Progenitor cell of endocrine pancreas (in vitro differentiated cells): ENCODE measurements at regions not wholly inside any gene's neighbourhood (a gene's known extent, or its start where the extent isn't known, plus 50 kb on each side); places are given as distances from the start of the nearest gene placed in this dataset.
"Not testable (repeated sequence)": the region's sequence is repeated elsewhere in the genome, so short reads cannot be mapped to it uniquely, and the experiment has no call there.

Source experiments
- DNase-seq: peaks from one replicate; pipeline ENCODE4 v3.0.0; 2021; ENCODE audit warnings: low spot score; ENCODE audit not compliant: unreplicated experiment
- H3K27ac Mint-ChIP-seq: 2 replicates; pipeline ENCODE4 v1.8.0; 2021; ENCODE audit warnings: mild to moderate bottlenecking, moderate library complexity, mixed read lengths
- H3K27me3 Mint-ChIP-seq: 2 replicates; pipeline ENCODE4 v1.8.0; 2021; ENCODE audit warnings: mixed read lengths
- H3K36me3 Mint-ChIP-seq: 2 replicates; pipeline ENCODE4 v1.8.0; 2022; ENCODE audit warnings: mixed read lengths; ENCODE audit not compliant: insufficient read depth
- H3K4me1 Mint-ChIP-seq: 2 replicates; pipeline ENCODE4 v1.8.0; 2021; ENCODE audit warnings: low read depth, mixed read lengths
- H3K4me3 Mint-ChIP-seq: 2 replicates; pipeline ENCODE4 v1.8.0; 2021; ENCODE audit warnings: low read depth, mild to moderate bottlenecking, moderate library complexity, mixed read lengths
- H3K9me3 Mint-ChIP-seq: 2 replicates; pipeline ENCODE4 v1.8.0; 2021; ENCODE audit warnings: low read depth, mixed read lengths
- TF ChIP-seq, protein P1 (sequence below): fragments of 200-600 bp; sonication (generic); IDR thresholded peaks from one replicate; pipeline ENCODE4 v1.5.0; 2021; ENCODE audit warnings: antibody characterized with exemption, mild to moderate bottlenecking; ENCODE audit not compliant: unreplicated experiment

DNA sequence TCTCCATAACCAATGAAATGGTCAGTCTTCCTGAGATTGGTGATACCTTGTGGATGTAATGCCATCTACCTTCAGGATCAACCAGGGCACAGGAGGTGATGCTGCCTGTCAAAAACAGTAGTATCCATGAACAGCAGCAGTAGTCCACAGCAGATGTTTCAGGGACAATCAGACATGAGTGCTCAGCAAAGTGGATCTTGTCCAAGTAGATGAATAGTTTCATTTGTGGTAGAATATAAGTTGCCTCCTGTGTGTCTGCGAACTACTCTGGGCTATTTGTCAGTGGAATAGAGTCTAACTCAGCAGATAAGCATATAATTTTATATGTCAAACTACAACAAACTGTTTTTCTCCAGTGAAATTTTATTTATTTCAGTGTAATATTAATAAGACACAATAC lies 1860.1 kb upstream of the ACO1 start:
- no peak for DNase-seq
- peaks cover 7% of the 10 kb centered on the region for H3K4me1 Mint-ChIP-seq
- no peaks in the 10 kb centered on the region for H3K36me3 Mint-ChIP-seq
- no peaks in the 10 kb centered on the region for H3K9me3 Mint-ChIP-seq
- TF ChIP-seq, protein P1, sequence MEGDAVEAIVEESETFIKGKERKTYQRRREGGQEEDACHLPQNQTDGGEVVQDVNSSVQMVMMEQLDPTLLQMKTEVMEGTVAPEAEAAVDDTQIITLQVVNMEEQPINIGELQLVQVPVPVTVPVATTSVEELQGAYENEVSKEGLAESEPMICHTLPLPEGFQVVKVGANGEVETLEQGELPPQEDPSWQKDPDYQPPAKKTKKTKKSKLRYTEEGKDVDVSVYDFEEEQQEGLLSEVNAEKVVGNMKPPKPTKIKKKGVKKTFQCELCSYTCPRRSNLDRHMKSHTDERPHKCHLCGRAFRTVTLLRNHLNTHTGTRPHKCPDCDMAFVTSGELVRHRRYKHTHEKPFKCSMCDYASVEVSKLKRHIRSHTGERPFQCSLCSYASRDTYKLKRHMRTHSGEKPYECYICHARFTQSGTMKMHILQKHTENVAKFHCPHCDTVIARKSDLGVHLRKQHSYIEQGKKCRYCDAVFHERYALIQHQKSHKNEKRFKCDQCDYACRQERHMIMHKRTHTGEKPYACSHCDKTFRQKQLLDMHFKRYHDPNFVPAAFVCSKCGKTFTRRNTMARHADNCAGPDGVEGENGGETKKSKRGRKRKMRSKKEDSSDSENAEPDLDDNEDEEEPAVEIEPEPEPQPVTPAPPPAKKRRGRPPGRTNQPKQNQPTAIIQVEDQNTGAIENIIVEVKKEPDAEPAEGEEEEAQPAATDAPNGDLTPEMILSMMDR, result no peak
- H3K4me3 Mint-ChIP-seq, result no peak overlapping the region
- no peaks in the 10 kb centered on the region for H3K27me3 Mint-ChIP-seq
- no peak overlapping the region for H3K27ac Mint-ChIP-seq

DNA sequence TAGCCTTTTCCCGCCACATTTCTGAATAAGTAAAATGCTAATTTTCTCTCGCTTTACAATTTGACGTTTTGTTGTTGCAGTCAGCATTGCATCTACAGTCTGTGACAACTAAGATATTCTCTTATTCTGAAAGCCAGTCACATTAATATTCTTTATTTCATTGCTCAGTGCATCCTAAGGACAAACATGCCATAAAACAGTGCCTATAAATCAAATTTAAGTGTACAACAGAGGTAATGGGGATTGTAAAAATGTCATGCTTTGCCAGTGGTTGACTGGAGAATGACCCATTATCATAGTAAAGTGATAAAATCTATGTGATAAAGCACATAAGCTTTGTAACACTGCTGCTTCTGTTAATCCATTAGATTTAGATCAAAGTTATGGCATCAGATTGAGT lies 1850.0 kb upstream of the ACO1 start:
- no peaks in the 10 kb centered on the region for H3K27me3 Mint-ChIP-seq
- TF ChIP-seq, protein P1, result no peak
- no peaks in the 10 kb centered on the region for H3K4me1 Mint-ChIP-seq
- H3K36me3 Mint-ChIP-seq, result peaks cover 2% of the 10 kb centered on the region
- H3K9me3 Mint-ChIP-seq, result peaks cover 20% of the 10 kb centered on the region
- no peak overlapping the region for H3K27ac Mint-ChIP-seq
- H3K4me3 Mint-ChIP-seq, result no peak overlapping the region
- DNase-seq, result no peak

DNA sequence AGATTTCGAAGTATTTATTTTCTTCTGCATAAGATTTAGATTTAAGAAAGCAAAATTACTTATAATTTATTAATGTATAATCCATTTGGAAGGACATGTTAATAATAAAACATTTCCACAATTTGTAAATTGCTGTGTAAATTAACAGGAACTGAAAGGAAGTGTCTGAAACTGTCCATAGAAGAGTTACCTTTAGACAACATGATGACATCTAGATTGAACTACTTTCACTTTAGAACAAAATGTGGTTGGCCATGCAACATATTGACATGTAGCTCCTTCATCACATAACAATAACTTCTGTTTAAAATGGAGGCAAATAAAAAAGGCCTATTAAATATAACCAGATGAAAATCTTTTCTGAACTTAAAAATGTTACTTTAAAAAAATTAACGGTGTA lies 1849.5 kb upstream of the ACO1 start:
- TF ChIP-seq, protein P1, result no peak
- Mint-ChIP-seq H3K9me3 (peaks cover 20% of the 10 kb centered on the region), H3K4me3 (no peak overlapping the region), H3K27ac (no peak overlapping the region), H3K36me3 (peaks cover 2% of the 10 kb centered on the region), H3K27me3 (no peaks in the 10 kb centered on the region), H3K4me1 (no peaks in the 10 kb centered on the region)
- DNase-seq, result no peak

DNA sequence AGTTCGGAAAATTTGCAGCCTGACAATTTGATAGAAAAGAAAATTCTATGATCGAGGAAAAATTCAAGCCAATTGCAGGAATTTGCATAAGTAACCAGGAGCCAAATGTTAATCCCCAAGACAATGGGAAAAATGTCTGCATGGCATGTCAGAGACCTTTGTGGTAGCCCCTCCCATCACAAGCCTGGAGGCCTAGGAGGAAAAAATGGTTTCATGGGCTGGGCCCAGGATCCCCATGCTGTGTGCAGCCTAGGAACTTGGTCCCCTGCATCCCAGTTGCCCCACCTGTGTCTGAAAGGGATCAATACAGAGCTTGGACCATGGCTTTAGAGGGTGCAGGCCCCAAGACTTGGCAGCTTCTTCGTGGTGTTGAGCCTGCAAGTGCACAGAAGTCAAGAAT lies 1847.9 kb upstream of the ACO1 start:
- Mint-ChIP-seq H3K27ac (no peak overlapping the region), H3K36me3 (peaks cover 2% of the 10 kb centered on the region), H3K4me1 (no peaks in the 10 kb centered on the region), H3K27me3 (no peaks in the 10 kb centered on the region), H3K9me3 (peaks cover 23% of the 10 kb centered on the region), H3K4me3 (no peak overlapping the region)
- TF ChIP-seq, protein P1, result no peak
- DNase-seq, result no peak

DNA sequence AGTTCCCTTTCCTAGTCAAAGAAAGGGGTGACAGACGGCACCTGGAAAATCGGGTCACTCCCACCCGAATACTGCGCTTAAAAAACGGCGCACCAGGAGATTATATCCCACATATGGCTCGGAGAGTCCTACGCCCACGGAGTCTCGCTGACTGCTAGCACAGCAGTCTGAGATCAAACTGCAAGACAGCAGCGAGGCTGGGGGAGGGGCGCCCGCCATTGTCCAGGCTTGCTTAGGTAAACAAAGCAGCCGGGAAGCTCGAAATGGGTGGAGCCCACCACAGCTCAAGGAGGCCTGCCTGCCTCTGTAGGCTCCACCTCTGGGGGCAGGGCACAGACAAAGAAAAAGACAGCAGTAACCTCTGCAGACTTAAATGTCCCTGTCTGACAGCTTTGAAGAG lies 1844.7 kb upstream of the ACO1 start:
- peaks cover 23% of the 10 kb centered on the region for H3K9me3 Mint-ChIP-seq
- H3K4me3 Mint-ChIP-seq, H3K4me1 Mint-ChIP-seq, H3K27ac Mint-ChIP-seq, H3K27me3 Mint-ChIP-seq, DNase-seq, H3K36me3 Mint-ChIP-seq: not testable (repeated sequence)

DNA sequence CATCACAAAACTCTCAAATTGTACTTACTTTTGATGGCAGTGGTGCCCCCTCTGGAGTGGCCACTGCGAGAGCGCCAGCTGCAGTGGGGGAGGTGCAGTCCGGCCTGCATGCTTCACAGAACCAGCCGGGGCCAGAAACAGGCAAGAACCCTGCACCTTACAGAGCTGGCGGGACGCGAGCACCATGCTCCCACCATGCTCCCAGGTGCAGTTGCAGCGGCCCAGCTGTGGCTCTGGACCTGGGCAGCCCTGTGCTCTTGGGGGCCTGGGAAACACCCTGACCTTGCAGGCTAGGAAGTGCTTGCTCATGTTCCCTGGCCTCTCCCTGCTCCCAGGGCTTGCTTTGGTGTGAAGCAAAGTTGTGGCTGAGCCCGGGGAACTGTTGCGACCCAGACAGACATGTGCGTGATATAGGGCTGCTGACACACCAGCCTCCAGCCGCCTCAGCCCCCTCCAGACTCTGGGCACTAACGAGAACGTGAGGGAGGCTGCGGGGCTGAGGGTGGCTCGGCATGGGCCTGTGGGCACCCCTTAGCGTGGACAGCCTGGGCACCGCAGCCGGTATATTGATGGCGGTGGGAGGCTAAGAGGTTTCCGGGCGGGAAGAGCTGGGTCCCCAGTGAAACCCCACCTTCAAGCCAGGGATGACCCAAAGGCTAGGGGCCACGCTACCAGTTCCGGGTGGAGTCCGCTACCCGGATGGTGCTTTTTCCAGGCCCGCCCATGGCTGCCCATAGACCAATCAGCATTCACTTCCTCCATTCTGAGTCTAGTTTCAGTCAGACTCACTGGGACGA lies 1809.9 kb upstream of the ACO1 start:
- Mint-ChIP-seq H3K27ac (no peak overlapping the region), H3K27me3 (no peaks in the 10 kb centered on the region), H3K36me3 (no peaks in the 10 kb centered on the region), H3K9me3 (peaks cover 12% of the 10 kb centered on the region), H3K4me3 (no peak overlapping the region), H3K4me1 (peaks cover 6% of the 10 kb centered on the region)
- DNase-seq, result no peak
- TF ChIP-seq, protein P1, result no peak
